ACC112 (cell line): ENCODE measurements at regions not wholly inside any gene's neighbourhood (a gene's known extent, or its start where the extent isn't known, plus 50 kb on each side); places are given as distances from the start of the nearest gene placed in this dataset.
"Not testable (repeated sequence)": the region's sequence is repeated elsewhere in the genome, so short reads cannot be mapped to it uniquely, and the experiment has no call there.

ENCODE experiments used
- H2AFZ ChIP-seq: fragments of 200-600 bp; sonication (generic); one replicate; pipeline ENCODE4 v1.6.0; 2017; ENCODE audit warnings: antibody characterized with exemption, low read length; ENCODE audit not compliant: unreplicated experiment
- H3K27ac ChIP-seq: fragments of 200-600 bp; sonication (generic); 2 replicates; pipeline ENCODE4 v1.5.1; 2014; ENCODE audit warnings: low read depth, mild to moderate bottlenecking, antibody characterized with exemption, low read length, moderate library complexity
- H3K27me3 ChIP-seq: fragments of 200-600 bp; sonication (generic); 2 replicates; pipeline ENCODE4 v1.6.1; 2014; ENCODE audit warnings: mild to moderate bottlenecking, antibody characterized with exemption, low read length, moderate library complexity, mixed read lengths; ENCODE audit not compliant: insufficient read depth
- H3K36me3 ChIP-seq: fragments of 200-600 bp; sonication (generic); 2 replicates; pipeline ENCODE4 v1.6.1; 2016; ENCODE audit warnings: mild to moderate bottlenecking, antibody characterized with exemption, low read length, moderate library complexity, mixed read lengths; ENCODE audit not compliant: insufficient read depth
- H3K4me1 ChIP-seq: fragments of 200-600 bp; sonication (generic); one replicate; pipeline ENCODE4 v1.6.1; 2016; ENCODE audit warnings: low read length, mixed read lengths; ENCODE audit not compliant: insufficient read depth, unreplicated experiment, control insufficient read depth
- H3K4me3 ChIP-seq: fragments of 200-600 bp; sonication (generic); 2 replicates; pipeline ENCODE4 v1.5.1; 2014; ENCODE audit warnings: mild to moderate bottlenecking, low read depth, low read length
- H3K79me2 ChIP-seq: fragments of 200-600 bp; sonication (generic); one replicate; pipeline ENCODE4 v1.6.0; 2016; ENCODE audit warnings: low read length; ENCODE audit not compliant: control insufficient read depth, unreplicated experiment, insufficient read depth

- Histone ChIP-seq H3K79me2 (no peaks in the 10 kb centered on the region), H3K4me3 (no peak overlapping the region), H3K4me1 (no peaks in the 10 kb centered on the region), H2AFZ (no peak overlapping the region), H3K27ac (no peak overlapping the region), H3K27me3 (peaks cover 42% of the 10 kb centered on the region), H3K36me3 (no peaks in the 10 kb centered on the region)
Observed at GRCh38 chr17:77530591-77530990, 389.8 kb downstream of the SEC14L1 start.

GRCh38 chr17:77531002-77531401 lies 390.2 kb downstream of the SEC14L1 start:
- no peaks in the 10 kb centered on the region for H3K36me3 ChIP-seq
- no peak overlapping the region for H3K27ac ChIP-seq
- H3K27me3 ChIP-seq = peaks cover 42% of the 10 kb centered on the region

GRCh38 chr17:77531641-77532040 lies 390.9 kb downstream of the SEC14L1 start:
- peaks cover 40% of the 10 kb centered on the region for H3K27me3 ChIP-seq
- H3K4me1 ChIP-seq = peaks cover 3% of the 10 kb centered on the region
- H3K27ac ChIP-seq = no peak overlapping the region
- H3K4me3 ChIP-seq = no peak overlapping the region
- H2AFZ ChIP-seq = no peak overlapping the region
- H3K79me2 ChIP-seq = no peaks in the 10 kb centered on the region
- no peaks in the 10 kb centered on the region for H3K36me3 ChIP-seq

More at GRCh38 chr17:77531002-77531401, 390.2 kb downstream of the SEC14L1 start:
- Histone ChIP-seq H2AFZ (no peak overlapping the region), H3K79me2 (no peaks in the 10 kb centered on the region), H3K4me1 (peaks cover under 1% of the 10 kb centered on the region), H3K4me3 (no peak overlapping the region)

- not testable (repeated sequence) for H3K4me3 ChIP-seq, H3K36me3 ChIP-seq, H3K4me1 ChIP-seq, H2AFZ ChIP-seq, H3K79me2 ChIP-seq, H3K27ac ChIP-seq
- peaks cover 35% of the 10 kb centered on the region for H3K27me3 ChIP-seq
Observed at GRCh38 chr17:77533697-77534096, 392.9 kb downstream of the SEC14L1 start.

- peaks cover 30% of the 10 kb centered on the region for H3K27me3 ChIP-seq
- no peak overlapping the region for H2AFZ ChIP-seq
- H3K27ac ChIP-seq = no peak overlapping the region
- no peaks in the 10 kb centered on the region for H3K79me2 ChIP-seq
- H3K36me3 ChIP-seq = no peaks in the 10 kb centered on the region
- peaks cover 3% of the 10 kb centered on the region for H3K4me1 ChIP-seq
- H3K4me3 ChIP-seq = no peak overlapping the region
Observed at GRCh38 chr17:77534137-77534536, 393.4 kb downstream of the SEC14L1 start.

- Histone ChIP-seq H3K4me1 (peaks cover 3% of the 10 kb centered on the region), H3K36me3 (no peaks in the 10 kb centered on the region), H3K27ac (no peak overlapping the region), H2AFZ (no peak overlapping the region), H3K79me2 (no peaks in the 10 kb centered on the region), H3K4me3 (no peak overlapping the region), H3K27me3 (peaks cover 34% of the 10 kb centered on the region)
Observed at GRCh38 chr17:77535435-77535834, 394.7 kb downstream of the SEC14L1 start.

- peaks cover 3% of the 10 kb centered on the region for H3K4me1 ChIP-seq
- no peaks in the 10 kb centered on the region for H3K36me3 ChIP-seq
- H2AFZ ChIP-seq = no peak overlapping the region
- H3K27me3 ChIP-seq = peaks cover 35% of the 10 kb centered on the region
- H3K4me3 ChIP-seq = no peak overlapping the region
- H3K79me2 ChIP-seq = no peaks in the 10 kb centered on the region
- no peak overlapping the region for H3K27ac ChIP-seq
Observed at GRCh38 chr17:77535892-77536291, 395.1 kb downstream of the SEC14L1 start.

GRCh38 chr17:77537566-77537965 lies 396.8 kb downstream of the SEC14L1 start:
- Histone ChIP-seq H3K27me3 (peaks cover 32% of the 10 kb centered on the region), H3K4me1 (peaks cover 3% of the 10 kb centered on the region), H2AFZ (no peak overlapping the region), H3K4me3 (no peak overlapping the region), H3K79me2 (no peaks in the 10 kb centered on the region), H3K36me3 (no peaks in the 10 kb centered on the region), H3K27ac (no peak overlapping the region)

- Histone ChIP-seq H3K36me3 (no peaks in the 10 kb centered on the region), H3K79me2 (no peaks in the 10 kb centered on the region), H3K27ac (no peak overlapping the region), H2AFZ (no peak overlapping the region), H3K4me1 (peaks cover 3% of the 10 kb centered on the region), H3K4me3 (no peak overlapping the region), H3K27me3 (peaks cover 34% of the 10 kb centered on the region)
Observed at GRCh38 chr17:77540531-77540930, 399.8 kb downstream of the SEC14L1 start.

GRCh38 chr17:77540975-77541374 lies 400.2 kb downstream of the SEC14L1 start:
- Histone ChIP-seq H3K36me3 (no peaks in the 10 kb centered on the region), H2AFZ (no peak overlapping the region), H3K4me1 (peaks cover 3% of the 10 kb centered on the region), H3K27me3 (peaks cover 39% of the 10 kb centered on the region), H3K79me2 (no peaks in the 10 kb centered on the region), H3K27ac (no peak overlapping the region), H3K4me3 (no peak overlapping the region)

GRCh38 chr17:77542011-77542410 lies 401.2 kb downstream of the SEC14L1 start:
- no peaks in the 10 kb centered on the region for H3K4me1 ChIP-seq

More at GRCh38 chr17:77542011-77542410, 401.2 kb downstream of the SEC14L1 start:
- H2AFZ ChIP-seq = no peak overlapping the region
- no peaks in the 10 kb centered on the region for H3K36me3 ChIP-seq
- no peak overlapping the region for H3K27ac ChIP-seq
- H3K27me3 ChIP-seq = peaks cover 41% of the 10 kb centered on the region; the same call in 1 of the 2 replicates
- no peaks in the 10 kb centered on the region for H3K79me2 ChIP-seq
- no peak overlapping the region for H3K4me3 ChIP-seq
